ENCODE measurements at regions not wholly inside any gene's neighbourhood (a gene's known extent, or its start where the extent isn't known, plus 50 kb on each side); places are given as distances from the start of the nearest gene placed in this dataset.

DNA sequence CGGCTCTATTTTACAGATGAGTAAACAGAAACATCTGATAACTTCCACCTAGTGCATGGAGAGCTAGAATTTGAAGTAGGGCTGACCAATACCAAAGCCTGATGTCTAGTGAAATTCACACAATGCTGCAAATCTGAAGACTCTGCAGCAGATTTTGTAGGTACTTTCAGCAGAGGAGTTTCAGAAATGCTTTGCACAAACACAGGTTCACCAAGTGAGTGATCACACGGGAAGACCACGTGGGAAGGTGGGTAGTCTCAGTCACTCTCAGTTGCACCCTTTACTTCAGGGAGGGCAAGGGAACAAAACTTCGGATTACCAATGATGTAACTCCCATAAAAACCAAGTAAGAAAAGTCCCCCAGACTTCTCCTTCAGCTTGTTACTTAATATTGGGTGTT, 63.3 kb upstream of the DAAM1 start:
- TF ChIP-seq, protein P1, sequence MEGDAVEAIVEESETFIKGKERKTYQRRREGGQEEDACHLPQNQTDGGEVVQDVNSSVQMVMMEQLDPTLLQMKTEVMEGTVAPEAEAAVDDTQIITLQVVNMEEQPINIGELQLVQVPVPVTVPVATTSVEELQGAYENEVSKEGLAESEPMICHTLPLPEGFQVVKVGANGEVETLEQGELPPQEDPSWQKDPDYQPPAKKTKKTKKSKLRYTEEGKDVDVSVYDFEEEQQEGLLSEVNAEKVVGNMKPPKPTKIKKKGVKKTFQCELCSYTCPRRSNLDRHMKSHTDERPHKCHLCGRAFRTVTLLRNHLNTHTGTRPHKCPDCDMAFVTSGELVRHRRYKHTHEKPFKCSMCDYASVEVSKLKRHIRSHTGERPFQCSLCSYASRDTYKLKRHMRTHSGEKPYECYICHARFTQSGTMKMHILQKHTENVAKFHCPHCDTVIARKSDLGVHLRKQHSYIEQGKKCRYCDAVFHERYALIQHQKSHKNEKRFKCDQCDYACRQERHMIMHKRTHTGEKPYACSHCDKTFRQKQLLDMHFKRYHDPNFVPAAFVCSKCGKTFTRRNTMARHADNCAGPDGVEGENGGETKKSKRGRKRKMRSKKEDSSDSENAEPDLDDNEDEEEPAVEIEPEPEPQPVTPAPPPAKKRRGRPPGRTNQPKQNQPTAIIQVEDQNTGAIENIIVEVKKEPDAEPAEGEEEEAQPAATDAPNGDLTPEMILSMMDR (optimal IDR thresholded peaks at IDR 0.05 in 1 of 3, IDR thresholded peaks at IDR 0.05 in 1 of 3, conservative IDR thresholded peaks at IDR 0.05 in 1 of 3; ENCODE audit: extremely low read depth in 1 of 3, insufficient read depth in 2 of 3, low read length in 3 of 3) = no peak
- TF ChIP-seq EZH2 (IDR thresholded peaks at IDR 0.05; ENCODE audit: low read length) = no peak

All from keratinocyte (primary cell).